SU-DHL-6 (cell line): ENCODE measurements at regions not wholly inside any gene's neighbourhood (a gene's known extent, or its start where the extent isn't known, plus 50 kb on each side); places are given as distances from the start of the nearest gene placed in this dataset.

Source experiments
- H2AFZ ChIP-seq: fragments of 200-600 bp; sonication (generic); 2 replicates; pipeline ENCODE4 v1.6.1; 2014; ENCODE audit warnings: low read depth, mild to moderate bottlenecking, moderate library complexity, mixed read lengths, antibody characterized with exemption, low read length; ENCODE audit not compliant: severe bottlenecking
- H3F3A ChIP-seq: fragments of 200-600 bp; shearing (Covaris generic); 2 replicates; pipeline ENCODE4 v1.6.0; 2016; ENCODE audit warnings: antibody characterized with exemption, mild to moderate bottlenecking; ENCODE audit not compliant: insufficient read depth
- H3K27ac ChIP-seq: fragments of 200-600 bp; sonication (generic); 2 replicates; pipeline ENCODE4 v1.5.1; 2016; ENCODE audit warnings: low read depth, mild to moderate bottlenecking, low read length, moderate library complexity, mixed read lengths
- H3K27me3 ChIP-seq: fragments of 200-600 bp; sonication (generic), shearing (Covaris generic); 2 replicates; pipeline ENCODE4 v1.6.0; 2014; ENCODE audit warnings: mild to moderate bottlenecking, low read length
- H3K36me3 ChIP-seq: fragments of 200-600 bp; sonication (generic); 2 replicates; pipeline ENCODE4 v1.6.1; 2014; ENCODE audit warnings: mild to moderate bottlenecking, low read length, mixed read lengths
- H3K4me2 ChIP-seq: fragments of 300-600, 200-600 bp; shearing (Covaris generic), sonication (generic); 2 replicates; pipeline ENCODE4 v1.6.0; 2014; ENCODE audit warnings: low read length, low read depth, mild to moderate bottlenecking; ENCODE audit not compliant: poor library complexity, severe bottlenecking
- H3K4me3 ChIP-seq: fragments of 200-600 bp; sonication (generic); 2 replicates; pipeline ENCODE4 v1.5.1; 2014; ENCODE audit warnings: antibody characterized with exemption, low read length, mild to moderate bottlenecking, mixed read lengths; ENCODE audit not compliant: insufficient read depth, poor library complexity, severe bottlenecking
- H3K79me2 ChIP-seq: fragments of 200-600 bp; sonication (generic); 2 replicates; pipeline ENCODE4 v1.6.1; 2014; ENCODE audit warnings: mild to moderate bottlenecking, low read length, moderate library complexity; ENCODE audit not compliant: insufficient read depth
- H3K9ac ChIP-seq: fragments of 200-600 bp; sonication (generic); 2 replicates; pipeline ENCODE4 v1.7.0; 2014; ENCODE audit warnings: mild to moderate bottlenecking, low read length
- H3K9me2 ChIP-seq: fragments of 200-600 bp; sonication (generic); replicated peaks from 2 replicates; pipeline ENCODE4 v1.6.1; 2014; ENCODE audit warnings: low read length; ENCODE audit not compliant: insufficient read depth
- H3K9me3 ChIP-seq: fragments of 200-600 bp; sonication (generic); 2 replicates; pipeline ENCODE4 v1.6.1; 2014; ENCODE audit warnings: low read length, mixed read lengths; ENCODE audit not compliant: insufficient read depth
- H4K20me1 ChIP-seq: fragments of 200-600 bp; sonication (generic); 2 replicates; pipeline ENCODE4 v1.6.1; 2014; ENCODE audit warnings: low read depth, mild to moderate bottlenecking, antibody characterized with exemption, low read length, moderate library complexity, mixed read lengths
- EZH2phosphoT487 ChIP-seq: fragments of 200-600 bp; sonication (generic), shearing (Covaris generic); conservative IDR thresholded peaks from 2 replicates; pipeline ENCODE4 v1.6.1; 2018; ENCODE audit warnings: mild to moderate bottlenecking, antibody characterized with exemption, low read length, moderate library complexity, mixed read lengths
- TF ChIP-seq, protein P1 (sequence below): fragments of 200-600 bp; sonication (generic); IDR thresholded peaks from one replicate; pipeline ENCODE4 v1.5.1; 2017; ENCODE audit warnings: antibody characterized with exemption, mild to moderate bottlenecking, low read length, moderate library complexity; ENCODE audit not compliant: insufficient read depth, poor library complexity, severe bottlenecking

DNA sequence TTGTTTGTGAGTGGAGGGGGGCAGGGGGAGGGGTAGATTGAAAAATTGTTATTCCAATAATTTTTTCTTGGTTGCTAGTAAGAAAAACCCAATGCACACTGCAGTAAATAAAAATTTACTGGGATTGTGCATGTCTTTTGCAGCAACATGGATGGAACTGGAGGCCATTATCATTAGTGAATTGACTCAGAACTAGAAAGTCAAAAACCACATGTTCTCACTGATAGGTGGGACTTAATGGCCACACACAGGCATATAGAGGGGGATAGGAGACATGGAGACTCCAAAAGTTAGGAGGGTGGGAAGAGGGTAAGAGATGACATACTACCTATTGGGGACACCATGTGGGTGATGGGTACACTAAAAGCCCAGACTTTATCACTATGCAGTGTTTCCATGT, 67.2 kb downstream of the BUB3 start:
- H3K36me3 ChIP-seq, result no peaks in the 10 kb centered on the region
- H3K27me3 ChIP-seq, result no peaks in the 10 kb centered on the region
- H3K79me2 ChIP-seq, result no peaks in the 10 kb centered on the region
- H2AFZ ChIP-seq, result no peak overlapping the region
- no peak overlapping the region for H3K27ac ChIP-seq
- no peaks in the 10 kb centered on the region for H4K20me1 ChIP-seq
- H3K4me2 ChIP-seq, result no peak overlapping the region
- H3K9me2 ChIP-seq, result no peaks in the 10 kb centered on the region
- no peak for TF ChIP-seq EZH2phosphoT487
- TF ChIP-seq, protein P1, sequence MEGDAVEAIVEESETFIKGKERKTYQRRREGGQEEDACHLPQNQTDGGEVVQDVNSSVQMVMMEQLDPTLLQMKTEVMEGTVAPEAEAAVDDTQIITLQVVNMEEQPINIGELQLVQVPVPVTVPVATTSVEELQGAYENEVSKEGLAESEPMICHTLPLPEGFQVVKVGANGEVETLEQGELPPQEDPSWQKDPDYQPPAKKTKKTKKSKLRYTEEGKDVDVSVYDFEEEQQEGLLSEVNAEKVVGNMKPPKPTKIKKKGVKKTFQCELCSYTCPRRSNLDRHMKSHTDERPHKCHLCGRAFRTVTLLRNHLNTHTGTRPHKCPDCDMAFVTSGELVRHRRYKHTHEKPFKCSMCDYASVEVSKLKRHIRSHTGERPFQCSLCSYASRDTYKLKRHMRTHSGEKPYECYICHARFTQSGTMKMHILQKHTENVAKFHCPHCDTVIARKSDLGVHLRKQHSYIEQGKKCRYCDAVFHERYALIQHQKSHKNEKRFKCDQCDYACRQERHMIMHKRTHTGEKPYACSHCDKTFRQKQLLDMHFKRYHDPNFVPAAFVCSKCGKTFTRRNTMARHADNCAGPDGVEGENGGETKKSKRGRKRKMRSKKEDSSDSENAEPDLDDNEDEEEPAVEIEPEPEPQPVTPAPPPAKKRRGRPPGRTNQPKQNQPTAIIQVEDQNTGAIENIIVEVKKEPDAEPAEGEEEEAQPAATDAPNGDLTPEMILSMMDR, result no peak
- no peak overlapping the region for H3K9ac ChIP-seq
- no peaks in the 10 kb centered on the region for H3F3A ChIP-seq
- no peak overlapping the region for H3K4me3 ChIP-seq
- H3K9me3 ChIP-seq, result no peaks in the 10 kb centered on the region

DNA sequence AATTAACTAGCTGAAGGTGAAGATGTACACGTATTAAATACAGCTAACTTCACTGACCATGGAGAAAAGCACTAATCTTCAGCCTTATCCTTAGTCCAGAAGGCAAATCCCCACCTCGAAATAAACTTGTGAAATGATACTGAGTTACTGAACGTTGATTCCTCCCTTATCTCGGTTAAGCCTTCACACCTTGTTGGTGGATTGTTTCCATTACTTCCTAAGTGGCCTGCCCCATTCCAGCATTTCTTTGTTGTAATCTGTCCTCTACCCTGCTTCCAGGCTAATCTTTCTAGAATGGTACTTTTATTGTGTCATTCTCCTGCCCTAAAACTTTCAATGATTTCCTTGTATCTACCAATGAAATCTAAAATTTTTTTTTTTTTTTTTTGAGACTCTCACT, 68.6 kb downstream of the BUB3 start:
- H3K27ac ChIP-seq, result no peak overlapping the region
- no peak overlapping the region for H2AFZ ChIP-seq
- H3K4me3 ChIP-seq, result no peak overlapping the region
- no peaks in the 10 kb centered on the region for H4K20me1 ChIP-seq
- H3K9me3 ChIP-seq, result no peaks in the 10 kb centered on the region
- H3K36me3 ChIP-seq, result no peaks in the 10 kb centered on the region
- H3K9me2 ChIP-seq, result no peaks in the 10 kb centered on the region
- no peaks in the 10 kb centered on the region for H3K27me3 ChIP-seq
- H3K9ac ChIP-seq, result no peak overlapping the region
- H3K4me2 ChIP-seq, result no peak overlapping the region
- no peak for TF ChIP-seq EZH2phosphoT487
- TF ChIP-seq, protein P1, result no peak
- no peaks in the 10 kb centered on the region for H3F3A ChIP-seq
- no peaks in the 10 kb centered on the region for H3K79me2 ChIP-seq

DNA sequence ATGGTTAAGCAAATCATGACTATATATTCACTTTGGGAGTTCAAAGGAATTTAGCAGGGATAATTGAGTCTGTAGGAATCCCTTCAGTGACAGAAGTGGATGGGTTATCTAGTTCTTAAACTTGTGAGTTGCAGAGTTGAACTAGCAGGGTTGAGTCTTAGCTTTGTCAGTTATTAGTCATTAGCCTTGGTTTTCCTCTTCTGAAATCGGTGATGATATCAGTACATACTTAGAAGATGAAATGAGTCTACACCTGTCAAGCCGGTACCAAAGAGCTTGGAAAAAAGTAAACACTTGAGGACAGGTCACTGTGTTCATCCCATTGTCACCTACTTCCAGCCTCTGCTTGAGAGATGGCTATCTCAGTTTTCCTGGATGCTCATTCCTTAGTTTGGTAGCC, 73.5 kb downstream of the BUB3 start:
- Histone ChIP-seq H3K36me3 (no peaks in the 10 kb centered on the region), H3K4me2 (no peak overlapping the region), H3K4me3 (no peak overlapping the region), H3K9me3 (no peaks in the 10 kb centered on the region), H4K20me1 (no peaks in the 10 kb centered on the region), H3K9ac (no peak overlapping the region), H3K27ac (no peak overlapping the region), H3K79me2 (no peaks in the 10 kb centered on the region), H3K9me2 (no peaks in the 10 kb centered on the region), H2AFZ (no peak overlapping the region), H3K27me3 (no peaks in the 10 kb centered on the region), H3F3A (no peaks in the 10 kb centered on the region)
- TF ChIP-seq, protein P1, result no peak
- TF ChIP-seq EZH2phosphoT487, result no peak
